GM19324 (cell line): ENCODE measurements at regions not wholly inside any gene's neighbourhood (a gene's known extent, or its start where the extent isn't known, plus 50 kb on each side); places are given as distances from the start of the nearest gene placed in this dataset.

Experiments
- ATAC-seq: cut with Tn5 transposase; IDR thresholded peaks from one replicate; pipeline ENCODE4 v1.9.1; 2021; ENCODE audit warnings: mild to moderate bottlenecking, moderate library complexity; ENCODE audit not compliant: unreplicated experiment, low FRiP score

DNA sequence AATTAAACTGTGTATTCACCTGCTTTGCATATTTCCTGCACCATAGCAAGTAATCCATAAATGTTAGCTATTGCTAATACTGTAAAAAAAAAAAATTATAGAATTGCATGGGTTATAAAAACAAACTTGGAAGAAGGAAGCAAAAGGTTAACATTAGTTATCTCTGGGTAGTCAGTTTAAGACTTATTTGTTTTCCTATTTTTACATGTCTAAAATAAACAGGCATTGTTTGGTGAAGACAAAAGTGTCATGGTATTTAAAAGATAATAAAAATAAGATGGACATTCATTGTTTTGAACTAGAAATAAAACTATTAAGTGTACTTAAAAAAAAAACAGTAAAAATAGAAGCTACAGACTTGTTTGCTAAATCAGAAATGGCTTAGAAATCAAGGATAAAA is 313.8 kb downstream of the SOX9 start:
- ATAC-seq, result no peak

DNA sequence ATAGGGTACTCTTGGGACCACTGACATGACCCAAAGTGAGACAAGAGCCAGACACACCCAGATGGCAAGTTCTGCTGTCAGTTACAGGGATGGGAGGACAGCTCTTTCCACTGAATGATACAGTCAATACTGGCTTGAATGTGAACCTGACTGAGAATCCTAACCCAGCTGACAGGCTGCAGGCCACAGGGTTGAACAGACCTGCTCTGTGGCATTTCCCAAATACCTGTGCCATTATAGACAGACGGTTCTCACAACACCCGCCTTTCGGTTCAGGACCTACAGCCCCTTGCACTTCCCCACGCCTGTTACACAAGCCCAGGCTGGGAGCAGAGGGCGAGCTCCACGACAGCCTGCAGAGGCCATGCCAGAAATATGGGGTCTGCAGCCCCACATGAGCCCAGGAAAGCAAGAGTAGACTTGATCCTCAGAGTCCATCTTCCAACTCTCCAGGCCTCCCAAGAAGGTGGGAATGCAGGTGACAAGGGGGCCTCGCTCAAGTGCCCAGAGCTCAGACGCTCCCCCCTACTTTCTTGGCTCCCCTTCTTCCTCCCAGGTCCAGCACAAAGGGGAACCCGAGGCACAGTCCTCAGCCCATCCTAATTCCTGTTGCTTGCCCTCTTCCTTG is 314.3 kb downstream of the SOX9 start:
- no peak for ATAC-seq

DNA sequence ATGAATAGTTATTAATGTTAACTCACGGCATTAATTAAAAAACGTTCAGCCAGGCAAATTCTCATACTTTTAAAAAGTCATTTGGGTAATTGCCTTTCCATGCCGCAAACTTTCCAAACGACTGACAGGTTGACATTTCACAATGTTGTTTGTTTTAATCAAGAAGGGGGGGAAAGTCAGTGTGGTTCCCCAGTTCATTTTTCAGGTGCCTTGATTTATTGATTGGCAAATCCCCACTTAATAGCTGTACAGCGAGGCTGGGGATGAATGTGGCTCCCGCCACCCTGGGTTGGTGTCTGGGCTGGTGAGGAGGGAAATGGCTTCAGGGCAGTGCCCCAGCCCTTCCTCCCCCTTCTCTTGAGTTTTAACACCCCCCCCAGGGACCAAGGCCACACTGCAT is 318.0 kb downstream of the SOX9 start:
- ATAC-seq, result no peak

DNA sequence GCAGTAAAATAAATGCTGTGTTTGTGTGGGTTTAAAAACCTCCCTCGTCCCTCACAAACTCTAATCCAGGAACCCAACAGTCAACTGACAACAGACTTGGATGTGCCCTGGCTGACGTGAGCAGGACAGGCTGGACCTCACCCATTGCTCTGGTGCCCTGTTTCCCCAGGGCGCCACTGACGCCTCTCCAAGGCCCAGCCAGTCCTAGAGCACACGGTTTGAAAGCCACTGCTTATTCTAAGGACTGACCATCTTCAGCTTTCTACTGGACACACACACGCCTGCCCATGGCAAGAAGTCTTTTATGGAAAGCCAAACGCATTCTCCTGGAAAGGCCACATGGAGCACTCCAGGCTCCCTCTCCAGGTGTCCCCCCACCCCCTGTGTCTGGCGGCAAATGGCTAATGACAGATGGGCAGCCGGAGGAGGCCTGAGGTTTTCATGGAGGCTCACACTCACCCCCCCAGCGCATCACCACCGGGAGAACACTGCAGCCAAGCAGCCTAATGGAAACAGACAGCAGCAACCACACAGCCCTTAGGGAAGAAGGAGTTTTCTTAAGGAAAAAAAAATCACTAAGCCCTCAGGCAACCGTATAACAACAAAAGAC is 319.2 kb downstream of the SOX9 start:
- ATAC-seq, result no peak

DNA sequence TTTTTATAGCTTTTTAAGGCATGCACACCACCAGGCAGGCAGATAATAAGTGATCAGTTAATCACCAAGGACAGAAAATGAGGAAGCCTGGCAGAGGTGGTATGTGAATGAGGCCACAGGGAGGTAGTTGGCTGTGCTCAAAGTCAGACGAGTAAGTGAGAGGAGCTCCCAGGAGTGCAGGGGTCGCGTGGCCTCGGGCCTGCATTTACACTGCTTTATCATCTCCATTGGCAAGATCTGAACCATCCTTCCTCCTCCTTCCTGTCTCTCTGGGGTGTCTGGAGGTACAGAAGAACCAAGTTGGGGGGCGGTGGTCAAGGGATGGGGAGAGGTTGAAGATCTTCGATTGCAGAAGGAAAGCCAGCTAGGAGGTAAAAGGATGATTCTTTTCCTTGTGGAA is 320.1 kb downstream of the SOX9 start:
- ATAC-seq, result no peak

DNA sequence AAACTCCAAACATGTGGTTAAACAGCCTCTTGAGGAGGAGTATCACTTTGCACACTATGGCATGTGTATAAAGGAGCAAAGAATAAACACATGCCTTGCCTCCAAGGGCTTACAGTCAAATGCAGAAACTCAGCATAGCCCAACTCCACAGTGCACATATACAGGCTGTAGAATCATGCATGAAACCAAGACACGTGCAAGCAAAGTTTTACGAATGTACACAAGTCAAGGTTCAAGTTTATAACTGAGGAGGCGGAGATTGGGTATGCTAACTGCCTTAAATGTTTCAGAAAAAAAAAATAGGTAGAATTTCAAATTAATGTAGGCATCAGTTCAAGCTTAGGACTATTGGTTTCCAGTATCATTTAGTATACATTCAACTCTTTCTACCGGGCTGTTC is 321.1 kb downstream of the SOX9 start:
- ATAC-seq, result no peak

DNA sequence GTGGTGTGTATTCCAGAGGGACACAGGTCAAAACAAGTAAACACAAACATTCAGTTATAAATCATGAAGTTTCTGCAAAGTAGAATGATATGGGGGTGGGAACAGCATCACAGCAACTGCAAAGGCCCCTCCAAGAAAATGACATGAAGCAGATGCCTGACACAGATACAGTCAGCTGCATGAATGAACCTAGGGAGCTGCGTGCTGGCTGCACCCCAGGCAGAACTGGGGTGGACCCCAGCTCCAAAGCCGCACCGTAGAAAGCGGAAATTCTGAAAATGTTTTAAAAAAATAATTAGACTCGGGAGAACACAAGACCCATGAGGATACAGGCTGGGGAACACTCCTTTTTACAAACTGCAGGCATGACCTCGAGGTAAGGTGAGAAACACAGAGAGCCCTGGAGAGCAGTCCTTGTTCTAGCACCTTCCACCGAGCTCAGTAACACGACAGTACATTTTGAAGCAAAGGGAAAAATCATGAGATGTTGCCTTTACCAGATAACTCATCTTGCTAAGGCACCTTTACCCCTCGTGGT is 323.8 kb downstream of the SOX9 start:
- no peak for ATAC-seq

DNA sequence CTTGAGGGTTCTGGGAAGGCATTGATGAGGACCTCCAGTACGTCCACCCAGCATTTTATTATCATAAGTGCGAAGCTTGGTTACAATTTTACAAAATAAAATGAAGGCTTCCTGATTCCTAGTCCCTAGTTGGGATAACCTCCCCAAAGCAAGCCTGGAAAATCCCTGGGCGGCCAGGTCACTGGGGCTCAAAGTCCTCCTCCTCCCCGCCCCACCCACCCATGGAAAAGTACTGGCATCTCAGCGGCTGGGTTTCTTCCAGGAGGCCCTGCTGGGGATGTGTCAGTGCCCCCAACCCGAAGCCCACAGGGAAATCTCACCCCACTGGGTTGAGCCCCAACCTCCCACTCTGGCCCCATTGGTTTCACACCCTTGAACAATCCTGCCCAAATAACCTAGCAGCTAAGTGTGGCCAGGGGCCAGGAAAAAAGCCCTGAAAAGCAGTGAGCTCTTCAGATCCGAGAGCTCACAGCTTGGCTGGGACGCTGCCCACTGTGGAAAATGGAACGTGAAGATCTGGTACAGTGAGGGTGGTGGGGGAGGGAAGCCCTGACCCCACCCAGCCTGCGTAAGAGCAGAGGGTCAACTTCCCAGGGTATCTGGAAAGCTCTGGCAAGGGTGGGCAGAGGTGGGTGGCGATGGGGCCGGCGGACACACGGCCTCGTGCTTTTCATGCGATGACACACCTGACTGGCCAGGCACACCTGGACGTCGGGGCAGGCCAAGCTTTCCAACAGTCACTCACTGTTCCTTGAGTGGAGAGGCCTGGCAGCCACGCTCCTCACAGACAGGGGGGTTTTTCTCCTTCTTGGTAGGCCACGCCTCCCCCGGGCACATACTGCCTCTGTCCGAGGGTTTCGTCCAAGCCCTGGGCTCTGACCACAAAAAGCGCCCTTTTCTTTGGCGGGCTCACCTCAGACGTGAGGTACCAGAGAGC is 324.5 kb downstream of the SOX9 start:
- no peak for ATAC-seq

DNA sequence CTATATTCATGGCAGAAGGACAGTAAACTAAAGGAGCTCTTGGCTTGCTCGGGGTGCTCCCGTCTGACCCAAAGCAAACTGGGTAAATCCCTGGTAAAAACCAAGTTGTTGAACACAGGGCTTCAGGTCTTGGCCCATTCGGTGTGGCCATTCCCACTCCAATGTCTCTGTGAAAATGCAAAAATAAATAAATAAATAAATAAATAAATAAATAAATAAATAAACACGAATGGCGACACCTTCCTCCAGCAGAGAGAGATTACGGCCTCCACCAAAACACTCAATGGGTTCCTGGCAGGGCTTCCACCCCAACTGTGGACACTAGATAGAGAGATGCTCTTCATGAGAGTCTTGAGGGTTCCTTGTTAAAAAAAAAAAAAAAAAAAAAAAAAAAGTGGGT is 325.3 kb downstream of the SOX9 start:
- no peak for ATAC-seq

DNA sequence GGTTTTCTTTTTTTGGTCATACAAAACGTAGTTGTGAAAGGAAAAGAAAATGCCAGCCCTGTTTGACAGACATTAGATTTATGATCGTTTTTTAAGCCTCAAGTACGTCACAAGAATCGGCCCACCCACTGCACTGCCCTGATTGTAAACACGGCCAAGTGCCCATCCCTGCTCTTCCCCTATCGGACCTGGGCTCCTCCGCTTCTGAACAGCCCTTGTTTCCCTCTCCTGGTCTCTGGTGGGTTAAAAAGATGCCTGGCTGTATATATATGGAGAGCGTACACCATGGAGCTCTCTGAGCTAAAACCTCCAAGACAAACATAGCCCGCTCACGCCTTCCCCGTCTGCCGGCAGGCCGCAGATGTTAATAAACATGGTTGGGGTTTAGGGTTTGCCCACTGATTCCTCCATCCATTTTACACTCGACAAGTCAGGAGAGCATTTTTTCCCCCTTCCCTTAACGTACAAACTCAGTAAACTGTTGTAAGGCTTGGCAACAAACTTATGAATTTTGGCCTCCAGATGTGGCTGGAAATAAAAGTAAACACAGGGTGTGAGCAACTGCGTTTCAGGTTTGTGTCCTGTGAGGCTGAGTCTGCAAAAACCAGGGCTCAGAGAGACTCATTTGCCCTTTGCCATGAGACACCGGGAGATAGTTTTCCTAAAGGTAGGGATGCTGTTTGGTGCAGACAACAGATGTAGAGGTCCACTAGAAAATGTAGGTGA is 325.9 kb downstream of the SOX9 start:
- no peak for ATAC-seq

DNA sequence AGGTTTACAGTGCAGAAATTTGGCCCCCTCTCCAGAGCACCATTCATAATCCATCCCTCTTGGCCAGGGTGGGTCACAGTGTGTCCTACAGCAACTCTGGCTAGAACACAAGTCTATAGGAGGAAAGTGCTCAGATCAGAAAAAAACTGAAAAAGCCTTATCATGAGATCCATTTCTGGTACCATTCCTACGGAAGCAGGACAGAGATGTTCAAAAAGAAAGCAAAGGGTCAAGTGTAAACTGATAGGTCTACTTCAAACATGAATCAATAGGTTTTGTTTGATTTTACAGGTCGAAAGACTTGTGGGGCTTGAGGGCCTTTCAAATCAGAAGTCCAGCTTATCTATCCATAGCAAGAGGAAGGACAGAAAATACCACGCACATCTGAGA is 326.4 kb downstream of the SOX9 start:
- ATAC-seq, result no peak

DNA sequence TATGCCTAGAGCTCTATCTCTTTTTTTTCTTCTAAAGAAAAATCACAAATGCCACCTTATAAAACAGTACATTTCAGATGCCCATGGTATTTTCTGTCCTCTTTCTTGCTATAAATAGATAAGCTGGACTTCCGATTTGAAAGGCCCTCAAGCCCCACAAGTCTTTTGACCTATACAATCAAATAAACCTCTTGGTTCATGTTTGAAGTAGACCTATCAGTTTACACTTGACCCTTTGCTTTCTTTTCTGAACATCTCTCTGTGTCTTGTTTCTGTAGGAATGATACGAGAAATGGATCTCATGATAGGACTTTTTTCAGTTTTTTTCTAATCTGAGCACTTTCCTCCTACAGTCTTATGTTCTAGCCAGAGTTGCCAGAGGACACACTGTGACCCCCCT is 327.2 kb downstream of the SOX9 start:
- no peak for ATAC-seq

DNA sequence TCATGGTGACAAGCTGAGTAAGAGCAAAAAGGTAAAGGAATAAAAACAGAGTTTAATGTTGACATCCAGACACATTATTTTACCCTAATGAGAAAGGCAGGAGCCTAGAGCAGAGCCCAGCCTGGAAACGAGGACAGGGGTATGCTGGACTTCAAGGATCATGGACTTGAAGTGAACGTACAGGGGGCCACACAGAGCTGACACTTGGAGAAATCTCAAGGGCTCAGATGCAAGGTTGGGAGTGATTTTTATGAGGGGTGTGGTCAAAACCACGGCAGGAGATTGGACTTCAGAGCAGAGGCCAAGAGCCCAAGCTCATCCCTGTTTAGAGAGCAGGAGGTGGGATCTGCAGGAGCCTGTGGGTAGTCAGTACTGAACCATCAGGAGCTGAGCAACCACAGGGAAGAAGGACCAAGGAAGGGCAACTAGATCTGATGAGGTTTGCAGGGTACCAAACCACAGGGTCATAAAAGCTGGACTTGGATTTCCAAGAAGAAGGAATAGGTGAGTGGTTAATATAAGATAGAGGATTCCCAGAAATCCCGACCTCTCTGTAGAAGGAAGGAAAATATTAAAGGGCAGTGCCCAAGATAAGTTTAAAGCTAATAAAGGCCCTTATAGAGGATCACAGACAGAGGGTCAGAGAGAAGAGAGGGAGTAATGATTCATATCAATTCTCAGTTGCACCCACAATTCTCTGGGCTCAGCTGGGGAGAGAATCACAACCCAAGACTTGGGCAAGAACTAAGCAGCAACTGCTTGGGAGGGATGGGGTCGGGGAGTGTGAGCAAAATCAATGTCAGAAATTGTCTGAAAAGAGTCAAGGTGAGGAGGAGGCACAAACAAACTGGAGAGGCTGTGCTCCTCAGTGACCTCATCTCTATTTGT is 331.7 kb downstream of the SOX9 start:
- no peak for ATAC-seq

DNA sequence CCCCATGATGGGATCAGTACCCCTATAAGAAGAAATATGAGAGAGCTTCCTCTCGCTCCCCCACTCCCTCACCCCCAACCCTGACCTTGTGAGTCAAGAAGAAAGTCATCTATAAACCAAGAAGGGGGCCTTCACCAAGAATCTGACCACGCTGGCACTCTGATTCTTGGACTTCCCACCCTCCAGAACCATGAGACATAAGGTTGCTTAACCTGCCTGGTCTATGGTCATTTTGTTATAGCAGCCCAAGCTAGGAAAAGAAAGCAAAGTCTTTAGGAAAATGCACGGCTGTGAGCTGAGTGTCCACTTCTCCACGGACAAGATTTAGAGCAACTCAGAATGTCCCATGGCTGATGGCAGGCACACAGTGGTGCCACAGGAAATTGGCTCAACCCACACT is 333.5 kb downstream of the SOX9 start:
- ATAC-seq, result no peak

DNA sequence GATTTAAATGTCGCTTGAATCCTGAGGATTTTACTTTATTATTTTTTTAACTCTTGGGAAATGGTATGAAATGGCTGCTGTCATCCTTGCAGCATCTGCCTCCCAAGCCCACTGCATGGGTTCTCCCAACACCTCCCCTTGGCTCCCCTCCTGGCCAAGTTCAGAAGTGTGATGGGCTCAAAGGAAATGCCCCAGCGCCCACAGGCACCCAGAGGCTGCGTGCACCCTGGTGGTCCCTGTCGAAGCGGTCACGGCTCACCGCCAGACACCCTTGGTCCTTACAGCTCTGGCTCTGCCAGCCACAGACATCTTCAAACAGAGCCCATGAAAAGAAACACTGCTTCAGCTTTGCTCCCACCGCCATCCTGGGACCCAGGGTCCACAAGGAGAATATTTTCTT is 334.7 kb downstream of the SOX9 start:
- no peak for ATAC-seq

DNA sequence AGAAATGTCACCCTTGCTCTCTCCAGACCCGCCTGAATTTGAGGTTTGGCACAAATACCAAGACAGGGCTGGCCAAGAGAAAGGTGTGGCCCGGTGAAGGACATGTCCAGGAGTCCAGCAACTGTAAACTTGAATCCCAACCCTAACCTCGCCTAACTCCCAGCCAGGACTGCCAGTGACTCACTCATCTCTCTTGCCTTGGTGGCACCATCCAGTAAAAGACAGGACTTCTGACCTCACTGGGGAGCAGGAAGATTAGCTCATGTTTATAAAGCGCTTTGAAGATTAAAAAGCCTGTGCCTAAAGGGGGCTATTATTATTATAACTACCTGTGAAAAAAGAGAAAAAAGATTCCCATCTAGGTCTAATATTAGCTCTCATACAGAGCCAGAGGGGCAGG is 335.3 kb downstream of the SOX9 start:
- ATAC-seq, result no peak

DNA sequence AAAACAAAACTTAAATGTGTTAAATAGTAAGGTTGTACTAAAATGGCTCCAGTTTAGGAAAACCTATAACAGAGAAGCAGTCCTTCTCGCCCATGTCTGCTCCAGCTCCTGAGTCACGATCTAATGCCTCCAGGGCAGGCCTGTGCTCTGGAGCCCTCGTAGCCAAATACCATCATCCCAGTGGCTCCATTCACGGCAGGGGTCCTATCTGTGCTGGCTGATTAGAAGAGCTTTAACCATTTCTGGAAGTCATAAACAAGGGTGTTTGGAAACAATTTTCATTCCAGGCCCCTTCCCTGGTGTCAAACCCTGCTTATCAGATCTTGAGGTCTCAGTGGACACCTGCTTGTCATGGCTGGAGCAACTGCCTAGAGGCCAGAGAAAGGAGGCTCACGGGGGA is 336.9 kb downstream of the SOX9 start:
- ATAC-seq, result no peak

DNA sequence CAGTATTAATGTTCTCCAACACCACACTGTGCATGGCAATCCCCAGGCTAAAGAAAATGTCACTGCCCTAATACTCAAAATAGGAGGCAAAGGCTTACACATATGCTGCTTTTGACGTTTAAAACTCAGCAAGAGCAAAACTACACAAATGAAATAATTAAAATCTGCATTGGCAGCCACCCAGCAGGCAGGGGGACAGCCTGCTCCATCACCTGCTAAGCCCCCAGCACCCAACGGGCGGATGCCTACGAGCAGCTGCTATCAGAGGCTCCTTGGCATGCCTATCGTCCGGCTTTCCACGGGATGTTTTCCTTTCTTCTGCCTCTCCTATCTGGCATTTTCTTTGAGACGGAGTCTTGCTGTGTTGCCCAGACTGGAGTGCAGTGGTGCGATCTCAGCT is 337.5 kb downstream of the SOX9 start:
- no peak for ATAC-seq

DNA sequence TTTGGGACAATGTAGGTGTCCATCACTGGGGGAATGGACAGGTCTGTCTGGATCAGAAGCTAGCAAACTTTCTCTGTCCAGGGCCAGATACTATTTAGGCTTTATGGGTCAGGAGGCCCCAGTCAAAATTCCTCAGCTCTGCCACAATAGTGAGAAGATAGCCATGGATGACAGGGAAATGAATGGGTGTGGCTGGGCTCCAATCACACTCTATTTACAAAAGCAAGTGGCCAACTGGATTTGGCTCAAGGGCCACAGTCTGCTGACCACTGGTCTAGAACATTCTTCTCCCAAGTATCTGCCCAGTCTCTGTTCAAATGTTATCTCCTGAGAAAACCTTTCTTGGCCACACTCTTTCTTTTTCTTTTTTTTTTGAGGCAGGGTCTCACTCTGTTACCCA is 339.9 kb downstream of the SOX9 start:
- ATAC-seq, result no peak

DNA sequence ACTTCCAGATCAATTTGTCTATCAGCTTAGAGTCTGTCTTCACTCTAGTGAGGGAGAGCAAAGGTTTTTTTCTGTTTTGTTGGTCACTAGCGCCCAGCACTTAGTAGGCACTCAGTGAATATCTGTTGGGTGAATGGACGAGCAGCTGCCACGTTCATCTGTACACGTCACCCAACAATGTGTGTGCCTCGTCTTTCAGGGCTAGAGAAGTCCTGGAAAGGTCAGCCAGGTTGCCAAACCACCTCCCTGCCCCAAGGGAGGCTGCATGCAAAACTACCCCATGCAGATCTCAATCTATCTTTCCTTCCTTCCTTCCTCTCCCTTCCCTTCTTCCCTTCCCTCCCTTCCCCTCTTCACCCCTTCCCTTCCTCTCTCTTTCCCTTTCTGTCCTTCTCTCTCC is 340.9 kb downstream of the SOX9 start:
- no peak for ATAC-seq
